ENCODE measurements at regions not wholly inside any gene's neighbourhood (a gene's known extent, or its start where the extent isn't known, plus 50 kb on each side); places are given as distances from the start of the nearest gene placed in this dataset.

- Histone ChIP-seq H3K27me3 (ENCODE audit: insufficient read depth, low read length) (no peaks in the 10 kb centered on the region), H3K27ac (ENCODE audit: low read depth, low read length, poor library complexity, severe bottlenecking) (no peak overlapping the region), H3K36me3 (ENCODE audit: insufficient read depth, low read length) (no peaks in the 10 kb centered on the region), H3F3A (ENCODE audit: insufficient read depth, low read length) (no peaks in the 10 kb centered on the region), H3K79me2 (ENCODE audit: insufficient read depth, low read length) (no peaks in the 10 kb centered on the region), H3K9ac (ENCODE audit: low read length) (no peak overlapping the region), H3K4me3 (ENCODE audit: low read depth, low read length, poor library complexity, severe bottlenecking) (no peak overlapping the region), H2AFZ (ENCODE audit: low read length) (no peak overlapping the region), H3K4me2 (ENCODE audit: low read length) (no peak overlapping the region), H4K20me1 (ENCODE audit: insufficient read depth, low read length) (no peaks in the 10 kb centered on the region), H3K9me2 (ENCODE audit: low read depth, low read length) (no peaks in the 10 kb centered on the region), H3K4me1 (ENCODE audit: insufficient read depth, low read length, severe bottlenecking) (no peaks in the 10 kb centered on the region), H3K9me3 (ENCODE audit: low read length) (no peaks in the 10 kb centered on the region)
- TF ChIP-seq, protein P1, sequence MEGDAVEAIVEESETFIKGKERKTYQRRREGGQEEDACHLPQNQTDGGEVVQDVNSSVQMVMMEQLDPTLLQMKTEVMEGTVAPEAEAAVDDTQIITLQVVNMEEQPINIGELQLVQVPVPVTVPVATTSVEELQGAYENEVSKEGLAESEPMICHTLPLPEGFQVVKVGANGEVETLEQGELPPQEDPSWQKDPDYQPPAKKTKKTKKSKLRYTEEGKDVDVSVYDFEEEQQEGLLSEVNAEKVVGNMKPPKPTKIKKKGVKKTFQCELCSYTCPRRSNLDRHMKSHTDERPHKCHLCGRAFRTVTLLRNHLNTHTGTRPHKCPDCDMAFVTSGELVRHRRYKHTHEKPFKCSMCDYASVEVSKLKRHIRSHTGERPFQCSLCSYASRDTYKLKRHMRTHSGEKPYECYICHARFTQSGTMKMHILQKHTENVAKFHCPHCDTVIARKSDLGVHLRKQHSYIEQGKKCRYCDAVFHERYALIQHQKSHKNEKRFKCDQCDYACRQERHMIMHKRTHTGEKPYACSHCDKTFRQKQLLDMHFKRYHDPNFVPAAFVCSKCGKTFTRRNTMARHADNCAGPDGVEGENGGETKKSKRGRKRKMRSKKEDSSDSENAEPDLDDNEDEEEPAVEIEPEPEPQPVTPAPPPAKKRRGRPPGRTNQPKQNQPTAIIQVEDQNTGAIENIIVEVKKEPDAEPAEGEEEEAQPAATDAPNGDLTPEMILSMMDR (IDR thresholded peaks at IDR 0.05; ENCODE audit: low read length), result no peak
- no peak for TF ChIP-seq EZH2 (IDR thresholded peaks at IDR 0.05; ENCODE audit: borderline replicate concordance, low read length)
These were observed 156.3 kb upstream of the SOX9 start for GRCh38 chr17:71964559-71964958.

- no peaks in the 10 kb centered on the region for H3F3A ChIP-seq (ENCODE audit: insufficient read depth, low read length)
- no peak overlapping the region for H3K27ac ChIP-seq (ENCODE audit: low read depth, low read length, poor library complexity, severe bottlenecking)
- H2AFZ ChIP-seq (ENCODE audit: low read length), result no peak overlapping the region
- H3K4me1 ChIP-seq (ENCODE audit: insufficient read depth, low read length, severe bottlenecking), result no peaks in the 10 kb centered on the region
- H3K9me2 ChIP-seq (ENCODE audit: low read depth, low read length), result no peaks in the 10 kb centered on the region
- no peak overlapping the region for H3K9ac ChIP-seq (ENCODE audit: low read length)
- H3K4me3 ChIP-seq (ENCODE audit: low read depth, low read length, poor library complexity, severe bottlenecking), result no peak overlapping the region
- H3K4me2 ChIP-seq (ENCODE audit: low read length), result no peak overlapping the region
- H3K36me3 ChIP-seq (ENCODE audit: insufficient read depth, low read length), result no peaks in the 10 kb centered on the region
- H3K79me2 ChIP-seq (ENCODE audit: insufficient read depth, low read length), result no peaks in the 10 kb centered on the region
- no peaks in the 10 kb centered on the region for H3K9me3 ChIP-seq (ENCODE audit: low read length)
- no peaks in the 10 kb centered on the region for H3K27me3 ChIP-seq (ENCODE audit: insufficient read depth, low read length)
- H4K20me1 ChIP-seq (ENCODE audit: insufficient read depth, low read length), result no peaks in the 10 kb centered on the region
- TF ChIP-seq EZH2 (IDR thresholded peaks at IDR 0.05; ENCODE audit: borderline replicate concordance, low read length), result no peak
- TF ChIP-seq, protein P1 (IDR thresholded peaks at IDR 0.05; ENCODE audit: low read length), result no peak
These were observed 154.8 kb upstream of the SOX9 start for GRCh38 chr17:71966055-71966454.

DNA sequence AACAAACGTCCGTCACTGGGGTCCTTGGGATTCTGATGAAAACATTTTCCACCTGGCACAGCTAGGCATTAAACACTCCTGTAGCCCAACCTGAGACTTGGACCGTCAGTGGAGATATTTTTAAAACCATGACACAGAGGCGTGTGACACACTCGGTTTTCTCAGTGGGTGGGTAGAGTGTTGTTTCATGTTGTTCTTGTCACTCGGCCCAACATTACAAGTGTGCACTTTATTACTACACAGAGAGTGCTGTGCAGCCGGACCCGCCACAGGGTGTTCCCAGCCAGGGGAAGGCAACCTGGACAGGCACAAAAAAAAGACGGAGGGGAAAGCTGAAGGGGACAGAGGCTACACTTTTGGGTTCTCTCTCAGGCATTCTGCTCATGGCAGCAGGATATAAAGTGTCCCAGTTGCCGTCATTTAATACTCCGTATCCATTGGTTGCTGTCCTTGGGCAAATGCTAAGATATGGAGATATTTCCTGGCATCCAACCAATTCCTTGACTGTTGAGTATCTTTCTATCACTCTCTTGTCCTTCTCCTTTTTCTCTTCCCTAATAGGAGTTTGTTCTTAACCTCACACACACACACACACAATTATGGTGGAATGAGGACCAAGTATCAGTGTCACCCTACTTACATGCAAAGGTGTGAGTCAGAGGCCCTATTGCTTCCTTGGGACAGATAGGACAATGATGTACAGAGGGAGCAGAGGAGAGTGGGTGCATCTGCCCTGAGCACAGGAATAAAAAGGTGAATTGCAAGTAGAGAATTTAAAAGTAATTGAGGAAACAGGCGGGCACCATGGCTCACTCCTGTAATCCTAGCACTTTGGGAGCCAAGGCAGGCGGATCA is 154.1 kb upstream of the SOX9 start:
- Histone ChIP-seq H3K27ac (ENCODE audit: low read depth, low read length, poor library complexity, severe bottlenecking) (no peak overlapping the region), H3K27me3 (ENCODE audit: insufficient read depth, low read length) (no peaks in the 10 kb centered on the region), H3F3A (ENCODE audit: insufficient read depth, low read length) (no peaks in the 10 kb centered on the region), H3K9me3 (ENCODE audit: low read length) (no peaks in the 10 kb centered on the region), H3K36me3 (ENCODE audit: insufficient read depth, low read length) (no peaks in the 10 kb centered on the region), H4K20me1 (ENCODE audit: insufficient read depth, low read length) (no peaks in the 10 kb centered on the region), H3K4me2 (ENCODE audit: low read length) (no peak overlapping the region), H3K9ac (ENCODE audit: low read length) (no peak overlapping the region), H3K9me2 (ENCODE audit: low read depth, low read length) (no peaks in the 10 kb centered on the region), H3K79me2 (ENCODE audit: insufficient read depth, low read length) (no peaks in the 10 kb centered on the region), H3K4me1 (ENCODE audit: insufficient read depth, low read length, severe bottlenecking) (no peaks in the 10 kb centered on the region), H2AFZ (ENCODE audit: low read length) (no peak overlapping the region), H3K4me3 (ENCODE audit: low read depth, low read length, poor library complexity, severe bottlenecking) (no peak overlapping the region)
- TF ChIP-seq EZH2 (IDR thresholded peaks at IDR 0.05; ENCODE audit: borderline replicate concordance, low read length), result no peak
- TF ChIP-seq, protein P1 (IDR thresholded peaks at IDR 0.05; ENCODE audit: low read length), result no peak

Data from OCI-LY1 (cell line).